Activated CD8-positive, alpha-beta memory T cell treated with anti-CD3 and anti-CD28 coated beads, Interleukin-2, amount 10 ng/mL, durations not matched to agents 7 days and 5 days (primary cell): ENCODE measurements at regions not wholly inside any gene's neighbourhood (a gene's known extent, or its start where the extent isn't known, plus 50 kb on each side); places are given as distances from the start of the nearest gene placed in this dataset.
A peak's percentile ranks its signal among the peaks of the same experiment; 100 is the strongest.
"Not testable (repeated sequence)": the region's sequence is repeated elsewhere in the genome, so short reads cannot be mapped to it uniquely, and the experiment has no call there.

Experiments
- ATAC-seq: fragments of 150-1000 bp; cut with Tn5 transposase; one replicate; pipeline ENCODE4 v1.10.0; 2021; ENCODE audit warnings: moderate library complexity
- CTCF ChIA-PET: fragments of 350-600 bp; sonication (Branson Sonifier 250); formaldehyde crosslinking; loops from one replicate; lab custom pipeline; 2021; ENCODE audit warnings: antibody characterized with exemption; lab: Charles Lee
- DNase-seq: peaks from one replicate; pipeline ENCODE4 v3.0.0-alpha.2; 2020
- H3K27ac Mint-ChIP-seq: one replicate; pipeline ENCODE4 v1.8.0; 2021; ENCODE audit warnings: mild to moderate bottlenecking, mixed read lengths
- H3K27me3 Mint-ChIP-seq: one replicate; pipeline ENCODE4 v1.8.0; 2021; ENCODE audit warnings: mixed read lengths
- H3K36me3 Mint-ChIP-seq: one replicate; pipeline ENCODE4 v1.8.0; 2021; ENCODE audit warnings: mild to moderate bottlenecking, mixed read lengths
- H3K4me1 Mint-ChIP-seq: one replicate; pipeline ENCODE4 v1.8.0; 2021; ENCODE audit warnings: mixed read lengths
- H3K4me3 Mint-ChIP-seq: one replicate; pipeline ENCODE4 v1.8.0; 2021; ENCODE audit warnings: mild to moderate bottlenecking, moderate library complexity, mixed read lengths
- H3K9me3 Mint-ChIP-seq: one replicate; pipeline ENCODE4 v1.8.0; 2022; ENCODE audit warnings: low read depth, mixed read lengths

- CTCF ChIA-PET: no interaction called here
- ATAC-seq (no peak), DNase-seq (no peak)
- Mint-ChIP-seq H3K9me3 (no peaks in the 10 kb centered on the region), H3K4me3 (no peak overlapping the region), H3K27me3 (peaks cover 22% of the 10 kb centered on the region), H3K27ac (no peak overlapping the region), H3K36me3 (no peaks in the 10 kb centered on the region), H3K4me1 (no peaks in the 10 kb centered on the region)
Measured at GRCh38 chr10:118920206-118920605, 109.3 kb upstream of the NANOS1 start.

GRCh38 chr10:118922226-118922625, 107.3 kb upstream of the NANOS1 start:
- H3K27me3 Mint-ChIP-seq: peaks cover 25% of the 10 kb centered on the region
- no peaks in the 10 kb centered on the region for H3K4me1 Mint-ChIP-seq
- no peak overlapping the region for H3K4me3 Mint-ChIP-seq
- no peak for DNase-seq
- CTCF ChIA-PET: no interaction called here
- H3K9me3 Mint-ChIP-seq: no peaks in the 10 kb centered on the region
- H3K36me3 Mint-ChIP-seq: no peaks in the 10 kb centered on the region
- no peak for ATAC-seq
- H3K27ac Mint-ChIP-seq: no peak overlapping the region

- Mint-ChIP-seq H3K27ac (no peak overlapping the region), H3K4me3 (no peak overlapping the region), H3K27me3 (peaks cover 29% of the 10 kb centered on the region), H3K36me3 (no peaks in the 10 kb centered on the region), H3K9me3 (no peaks in the 10 kb centered on the region), H3K4me1 (no peaks in the 10 kb centered on the region)
- ATAC-seq (no peak), DNase-seq (no peak)
- CTCF ChIA-PET: no interaction called here
Measured at GRCh38 chr10:118922972-118923371, 106.5 kb upstream of the NANOS1 start.

GRCh38 chr10:118924493-118924892, 105.0 kb upstream of the NANOS1 start:
- no peaks in the 10 kb centered on the region for H3K36me3 Mint-ChIP-seq
- no peak overlapping the region for H3K27ac Mint-ChIP-seq
- peaks cover 29% of the 10 kb centered on the region for H3K27me3 Mint-ChIP-seq
- H3K4me3 Mint-ChIP-seq: no peak overlapping the region
- ATAC-seq (no peak), DNase-seq (peak; percentile 32)
- no peaks in the 10 kb centered on the region for H3K4me1 Mint-ChIP-seq
- no peaks in the 10 kb centered on the region for H3K9me3 Mint-ChIP-seq
- CTCF ChIA-PET: no interaction called here

- ATAC-seq (no peak), DNase-seq (peak; percentile 9)
- peaks cover 29% of the 10 kb centered on the region for H3K27me3 Mint-ChIP-seq
- CTCF ChIA-PET: no interaction called here
- no peak overlapping the region for H3K27ac Mint-ChIP-seq
- H3K36me3 Mint-ChIP-seq: no peaks in the 10 kb centered on the region
- H3K4me3 Mint-ChIP-seq: no peak overlapping the region
- H3K4me1 Mint-ChIP-seq: peaks cover 1% of the 10 kb centered on the region
- H3K9me3 Mint-ChIP-seq: no peaks in the 10 kb centered on the region
Measured at GRCh38 chr10:118925404-118926071, 104.0 kb upstream of the NANOS1 start.

GRCh38 chr10:118926072-118926417, 103.5 kb upstream of the NANOS1 start:
- Mint-ChIP-seq H3K9me3 (peaks cover 2% of the 10 kb centered on the region), H3K27ac (no peak overlapping the region), H3K4me1 (peaks cover 2% of the 10 kb centered on the region), H3K4me3 (no peak overlapping the region), H3K36me3 (no peaks in the 10 kb centered on the region), H3K27me3 (peaks cover 29% of the 10 kb centered on the region)
- ATAC-seq (no peak), DNase-seq (peak; percentile 21)
- CTCF ChIA-PET: no interaction called here

GRCh38 chr10:118926441-118926840, 103.1 kb upstream of the NANOS1 start:
- H3K4me3 Mint-ChIP-seq: no peak overlapping the region
- peaks cover 25% of the 10 kb centered on the region for H3K27me3 Mint-ChIP-seq
- peaks cover 3% of the 10 kb centered on the region for H3K9me3 Mint-ChIP-seq
- no peak overlapping the region for H3K27ac Mint-ChIP-seq
- ATAC-seq: no peak
- no peaks in the 10 kb centered on the region for H3K36me3 Mint-ChIP-seq
- CTCF ChIA-PET: no interaction called here
- DNase-seq: peak; percentile 7
- H3K4me1 Mint-ChIP-seq: peaks cover 3% of the 10 kb centered on the region

GRCh38 chr10:118926903-118927302, 102.6 kb upstream of the NANOS1 start:
- Mint-ChIP-seq H3K9me3 (peaks cover 6% of the 10 kb centered on the region), H3K4me3 (no peak overlapping the region), H3K36me3 (no peaks in the 10 kb centered on the region), H3K4me1 (peaks cover 3% of the 10 kb centered on the region), H3K27me3 (peaks cover 22% of the 10 kb centered on the region), H3K27ac (no peak overlapping the region)
- DNase-seq (peak; percentile 21), ATAC-seq (no peak)
- CTCF ChIA-PET: no interaction called here

GRCh38 chr10:118927321-118927720, 102.2 kb upstream of the NANOS1 start:
- H3K36me3 Mint-ChIP-seq: no peaks in the 10 kb centered on the region
- H3K27me3 Mint-ChIP-seq: peaks cover 17% of the 10 kb centered on the region
- ATAC-seq (no peak), DNase-seq (no peak)
- peaks cover 6% of the 10 kb centered on the region for H3K9me3 Mint-ChIP-seq
- no peak overlapping the region for H3K27ac Mint-ChIP-seq
- peaks cover 3% of the 10 kb centered on the region for H3K4me1 Mint-ChIP-seq
- no peak overlapping the region for H3K4me3 Mint-ChIP-seq
- CTCF ChIA-PET: no interaction called here

- H3K4me1 Mint-ChIP-seq: peaks cover 3% of the 10 kb centered on the region
- peaks cover 9% of the 10 kb centered on the region for H3K9me3 Mint-ChIP-seq
- no peak overlapping the region for H3K4me3 Mint-ChIP-seq
- peaks cover 2% of the 10 kb centered on the region for H3K36me3 Mint-ChIP-seq
- CTCF ChIA-PET: no interaction called here
- H3K27ac Mint-ChIP-seq: no peak overlapping the region
- no peak for DNase-seq
- peaks cover 33% of the 10 kb centered on the region for H3K27me3 Mint-ChIP-seq
- ATAC-seq: no peak
Measured at GRCh38 chr10:118930614-118931013, 98.9 kb upstream of the NANOS1 start.

- H3K27ac Mint-ChIP-seq: no peak overlapping the region
- peaks cover 3% of the 10 kb centered on the region for H3K4me1 Mint-ChIP-seq
- DNase-seq: no peak
- ATAC-seq: no peak
- H3K27me3 Mint-ChIP-seq: peaks cover 37% of the 10 kb centered on the region
- H3K36me3 Mint-ChIP-seq: peaks cover 2% of the 10 kb centered on the region
- CTCF ChIA-PET: no interaction called here
- H3K9me3 Mint-ChIP-seq: peaks cover 9% of the 10 kb centered on the region
- no peak overlapping the region for H3K4me3 Mint-ChIP-seq
Measured at GRCh38 chr10:118931436-118931835, 98.1 kb upstream of the NANOS1 start.

- peak; percentile 3 for DNase-seq
- H3K27me3 Mint-ChIP-seq: peaks cover 40% of the 10 kb centered on the region
- H3K36me3 Mint-ChIP-seq, H3K27ac Mint-ChIP-seq, H3K4me3 Mint-ChIP-seq, H3K9me3 Mint-ChIP-seq, ATAC-seq, H3K4me1 Mint-ChIP-seq, CTCF ChIA-PET: not testable (repeated sequence)
Measured at GRCh38 chr10:118932154-118932553, 97.4 kb upstream of the NANOS1 start.

GRCh38 chr10:118937226-118937625, 92.3 kb upstream of the NANOS1 start:
- CTCF ChIA-PET: no interaction called here
- peaks cover 61% of the 10 kb centered on the region for H3K27me3 Mint-ChIP-seq
- ATAC-seq (no peak), DNase-seq (no peak)
- H3K27ac Mint-ChIP-seq: no peak overlapping the region
- peaks cover 5% of the 10 kb centered on the region for H3K4me1 Mint-ChIP-seq
- peaks cover 3% of the 10 kb centered on the region for H3K9me3 Mint-ChIP-seq
- H3K36me3 Mint-ChIP-seq: peaks cover 2% of the 10 kb centered on the region
- no peak overlapping the region for H3K4me3 Mint-ChIP-seq

- Mint-ChIP-seq H3K27me3 (peaks cover 46% of the 10 kb centered on the region), H3K9me3 (no peaks in the 10 kb centered on the region), H3K4me3 (no peak overlapping the region), H3K27ac (no peak overlapping the region), H3K4me1 (peaks cover 5% of the 10 kb centered on the region), H3K36me3 (no peaks in the 10 kb centered on the region)
- CTCF ChIA-PET: no interaction called here
- ATAC-seq (peak; percentile 39), DNase-seq (peak; percentile 11)
Measured at GRCh38 chr10:118939211-118940007, 90.1 kb upstream of the NANOS1 start.
